HG03439 (cell line): ENCODE measurements at regions not wholly inside any gene's neighbourhood (a gene's known extent, or its start where the extent isn't known, plus 50 kb on each side); places are given as distances from the start of the nearest gene placed in this dataset.

Experiments used
- ATAC-seq: cut with Tn5 transposase; IDR thresholded peaks from one replicate; pipeline ENCODE4 v1.9.1; 2021; ENCODE audit warnings: mild to moderate bottlenecking, moderate library complexity; ENCODE audit not compliant: unreplicated experiment

GRCh38 chr20:39547546-39548408, 585.6 kb downstream of the DHX35 start:
- ATAC-seq = no peak

GRCh38 chr20:39541136-39541803, 579.1 kb downstream of the DHX35 start:
- ATAC-seq = no peak

GRCh38 chr20:39538317-39538716, 576.2 kb downstream of the DHX35 start:
- no peak for ATAC-seq

GRCh38 chr20:39535301-39535700, 573.2 kb downstream of the DHX35 start:
- ATAC-seq = no peak

GRCh38 chr20:39534846-39535245, 572.7 kb downstream of the DHX35 start:
- ATAC-seq = no peak

- ATAC-seq = no peak
Measured at GRCh38 chr20:39533858-39534257, 571.7 kb downstream of the DHX35 start.

GRCh38 chr20:39532205-39532604, 570.1 kb downstream of the DHX35 start:
- no peak for ATAC-seq

GRCh38 chr20:39528436-39528835, 566.3 kb downstream of the DHX35 start:
- ATAC-seq = no peak

GRCh38 chr20:39524371-39524911, 562.3 kb downstream of the DHX35 start:
- no peak for ATAC-seq

GRCh38 chr20:39523405-39523804, 561.3 kb downstream of the DHX35 start:
- ATAC-seq = no peak

GRCh38 chr20:39518654-39519053, 556.5 kb downstream of the DHX35 start:
- ATAC-seq = no peak

GRCh38 chr20:39516964-39517363, 554.8 kb downstream of the DHX35 start:
- no peak for ATAC-seq

GRCh38 chr20:39504710-39505094, 542.6 kb downstream of the DHX35 start:
- no peak for ATAC-seq

GRCh38 chr20:39503902-39504709, 542.0 kb downstream of the DHX35 start:
- no peak for ATAC-seq

- ATAC-seq = no peak
Measured at GRCh38 chr20:39492223-39492797, 530.2 kb downstream of the DHX35 start.

GRCh38 chr20:39491711-39492110, 529.6 kb downstream of the DHX35 start:
- ATAC-seq = no peak

- ATAC-seq = no peak
Measured at GRCh38 chr20:39489986-39490560, 527.9 kb downstream of the DHX35 start.

GRCh38 chr20:39480276-39481043, 518.3 kb downstream of the DHX35 start:
- ATAC-seq = no peak

- ATAC-seq = no peak
Measured at GRCh38 chr20:39479196-39479810, 517.2 kb downstream of the DHX35 start.
